Stomach (tissue), 8 donors: ENCODE measurements at regions not wholly inside any gene's neighbourhood (a gene's known extent, or its start where the extent isn't known, plus 50 kb on each side); places are given as distances from the start of the nearest gene placed in this dataset.

Experiments
- DNase-seq, 2 donors: peaks; one replicate each; pipeline versions ENCODE4 v3.0.0 to v3.0.0-alpha.2; 2013 to 2019
- H3K27ac ChIP-seq, 5 donors: fragments of 200-600 bp in 4 of 5; sonication (generic) in 4 of 5; one replicate each; pipeline ENCODE4 v1.5.1; 2013 to 2019; ENCODE audit warnings: mild to moderate bottlenecking in 1 of 5, moderate library complexity in 1 of 5
- H3K27me3 ChIP-seq, 3 donors: fragments of 200-600 bp; sonication (generic); one replicate each; pipeline ENCODE4 v1.5.1; 2017 to 2019; ENCODE audit warnings: mixed run types in 1 of 3
- H3K36me3 ChIP-seq, 4 donors: fragments of 200-600 bp; sonication (generic); 1 replicate in 3 of 4; 2 replicates in 1 of 4; pipeline ENCODE4 v1.5.1; 2016 to 2019
- H3K4me1 ChIP-seq, 4 donors: fragments of 200-600 bp; sonication (generic); one replicate each; pipeline ENCODE4 v1.5.1; 2016 to 2019
- H3K4me3 ChIP-seq, 4 donors: fragments of 200-600 bp; sonication (generic) in 3 of 4; one replicate each; pipeline ENCODE4 v1.5.1; 2016 to 2019; ENCODE audit warnings: mild to moderate bottlenecking in 1 of 4
- H3K9me3 ChIP-seq, 4 donors: fragments of 200-600 bp; sonication (generic); one replicate each; pipeline ENCODE4 v1.5.1; 2016 to 2019
- EP300 ChIP-seq: sonication (generic); formaldehyde crosslinking; IDR thresholded peaks from one replicate; pipeline ENCODE4 v1.6.1; 2017; ENCODE audit warnings: antibody characterized with exemption
- POLR2A ChIP-seq, 4 donors: fragments of 450-650 bp; IDR thresholded peaks; one replicate each; pipeline ENCODE4 v1.6.1; 2016; ENCODE audit warnings: antibody characterized with exemption in 4 of 4, control low read depth in 2 of 4, mild to moderate bottlenecking in 1 of 4, moderate library complexity in 1 of 4
- POLR2AphosphoS5 ChIP-seq, 3 donors: sonication (generic); formaldehyde crosslinking; IDR thresholded peaks; one replicate each; pipeline ENCODE4 v1.6.1; 2016; ENCODE audit warnings: antibody characterized with exemption in 3 of 3
- WGBS, 5 donors: extraction: QIAGEN DNeasy Blood & Tissue Kit in 3 of 5; methylation state at CpG; one replicate each; pipeline versions ENCODE4 v1.1.5 to v1.1.7; 2013 to 2018; 5-methylcytosine and 5-hydroxymethylcytosine counted together
- intact Hi-C: fragments of 100-400 bp; cut with DNase I; formaldehyde crosslinking; loops from one replicate; pipeline ENCODE4 v1.15.1; 2023; ENCODE audit warnings: low total_unique reads
- small RNA-seq, 4 donors: library from RNA; depleted of rRNA; stranded (forward); fragments of <200 nt; gene quantifications; one replicate each; pipeline ENCODE3, GENCODE V24; 2016
- TF ChIP-seq, protein P1 (sequence below), 7 experiments: fragments of 450-650 bp in 4 of 7; fragments of 200-600 bp in 3 of 7; sonication (generic) in 3 of 7; IDR thresholded peaks; one replicate each; pipeline ENCODE4 v1.5.1; 2016 to 2019; ENCODE audit warnings: antibody characterized with exemption in 7 of 7, control low read depth in 2 of 7, mild to moderate bottlenecking in 1 of 7
- donor health status: healthy with polysubstance abuse.
- donor health status: Bipolar disorder and iron deficiency.
- donor health status: healthy.

DNA sequence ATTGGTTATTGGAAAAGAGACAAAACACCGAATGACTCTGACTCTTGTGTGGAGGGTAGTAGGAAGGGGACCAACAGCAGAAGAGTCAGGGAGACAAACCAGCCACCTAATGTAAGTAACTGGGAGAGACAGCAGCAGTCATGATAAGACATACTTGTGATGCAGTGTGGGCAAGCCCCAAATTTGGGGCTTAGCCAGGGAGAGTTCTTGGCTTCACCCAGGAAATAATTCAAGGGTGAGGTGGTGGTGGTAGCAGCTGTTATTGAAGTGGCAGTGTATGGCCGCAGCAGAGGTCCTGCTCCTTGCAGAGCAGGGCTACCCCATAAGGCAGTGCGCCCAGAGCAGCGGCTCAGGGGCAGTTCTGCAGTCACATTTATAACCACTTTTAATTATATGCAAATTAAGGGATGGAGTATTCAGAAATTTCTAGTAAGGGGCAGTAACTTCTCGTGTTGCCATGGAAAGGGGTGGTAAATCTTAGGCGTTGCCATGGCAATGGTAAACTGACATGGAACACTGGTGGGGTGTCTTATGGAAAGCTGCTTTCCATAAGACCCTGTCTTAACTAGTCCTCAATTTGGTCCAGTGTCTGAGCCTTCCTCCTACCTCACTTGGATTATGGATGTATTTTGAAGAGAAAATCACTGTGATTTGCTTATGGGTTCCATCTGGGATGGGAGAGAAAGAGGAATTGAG, 317.1 kb downstream of the PHKB start:
- Histone ChIP-seq H3K27me3 (no peaks in the 10 kb centered on the region), H3K4me1 (no peaks in the 10 kb centered on the region), H3K9me3 (no peaks in the 10 kb centered on the region), H3K36me3 (no peaks in the 10 kb centered on the region), H3K4me3 (no peak overlapping the region), H3K27ac (no peak overlapping the region)
- 83 to 95% (median 89%) methylated on average over 6 of the region's 6 CpGs for WGBS, 5 donors
- intact Hi-C loops, result no loop called here
- DNase-seq, result no peak
- TF ChIP-seq POLR2A (IDR thresholded peaks at IDR 0.05) (no peak), EP300 (no peak), POLR2AphosphoS5 (IDR thresholded peaks at IDR 0.05) (no peak)
- TF ChIP-seq, protein P1, sequence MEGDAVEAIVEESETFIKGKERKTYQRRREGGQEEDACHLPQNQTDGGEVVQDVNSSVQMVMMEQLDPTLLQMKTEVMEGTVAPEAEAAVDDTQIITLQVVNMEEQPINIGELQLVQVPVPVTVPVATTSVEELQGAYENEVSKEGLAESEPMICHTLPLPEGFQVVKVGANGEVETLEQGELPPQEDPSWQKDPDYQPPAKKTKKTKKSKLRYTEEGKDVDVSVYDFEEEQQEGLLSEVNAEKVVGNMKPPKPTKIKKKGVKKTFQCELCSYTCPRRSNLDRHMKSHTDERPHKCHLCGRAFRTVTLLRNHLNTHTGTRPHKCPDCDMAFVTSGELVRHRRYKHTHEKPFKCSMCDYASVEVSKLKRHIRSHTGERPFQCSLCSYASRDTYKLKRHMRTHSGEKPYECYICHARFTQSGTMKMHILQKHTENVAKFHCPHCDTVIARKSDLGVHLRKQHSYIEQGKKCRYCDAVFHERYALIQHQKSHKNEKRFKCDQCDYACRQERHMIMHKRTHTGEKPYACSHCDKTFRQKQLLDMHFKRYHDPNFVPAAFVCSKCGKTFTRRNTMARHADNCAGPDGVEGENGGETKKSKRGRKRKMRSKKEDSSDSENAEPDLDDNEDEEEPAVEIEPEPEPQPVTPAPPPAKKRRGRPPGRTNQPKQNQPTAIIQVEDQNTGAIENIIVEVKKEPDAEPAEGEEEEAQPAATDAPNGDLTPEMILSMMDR (IDR thresholded peaks at IDR 0.05), result no peak

DNA sequence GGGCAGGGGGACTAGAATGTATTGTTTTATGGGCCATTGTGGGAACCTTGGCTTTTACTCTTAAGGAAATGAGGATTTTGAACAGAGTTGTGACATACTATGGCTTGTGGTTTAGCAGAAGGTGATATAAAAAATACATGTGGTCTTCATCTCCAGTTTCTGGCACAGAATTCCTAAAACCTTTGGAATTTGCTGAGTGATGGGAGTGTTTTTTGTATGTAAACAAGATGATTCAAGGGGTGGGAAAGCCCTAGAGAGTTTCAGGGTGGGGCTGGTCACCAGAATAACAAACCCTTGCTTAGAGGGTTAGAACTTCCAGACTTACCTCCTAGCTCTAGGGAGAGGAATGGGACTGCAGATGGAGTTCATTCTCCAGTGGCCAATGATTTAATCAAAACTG, 316.1 kb downstream of the PHKB start:
- intact Hi-C loops, result no loop called here
- no peaks in the 10 kb centered on the region for H3K36me3 ChIP-seq
- no peak overlapping the region for H3K4me3 ChIP-seq
- TF ChIP-seq POLR2AphosphoS5 (IDR thresholded peaks at IDR 0.05), result no peak
- no peak overlapping the region for H3K27ac ChIP-seq
- no peaks in the 10 kb centered on the region for H3K27me3 ChIP-seq
- DNase-seq, result no peak
- H3K9me3 ChIP-seq, result no peaks in the 10 kb centered on the region
- H3K4me1 ChIP-seq, result no peaks in the 10 kb centered on the region

DNA sequence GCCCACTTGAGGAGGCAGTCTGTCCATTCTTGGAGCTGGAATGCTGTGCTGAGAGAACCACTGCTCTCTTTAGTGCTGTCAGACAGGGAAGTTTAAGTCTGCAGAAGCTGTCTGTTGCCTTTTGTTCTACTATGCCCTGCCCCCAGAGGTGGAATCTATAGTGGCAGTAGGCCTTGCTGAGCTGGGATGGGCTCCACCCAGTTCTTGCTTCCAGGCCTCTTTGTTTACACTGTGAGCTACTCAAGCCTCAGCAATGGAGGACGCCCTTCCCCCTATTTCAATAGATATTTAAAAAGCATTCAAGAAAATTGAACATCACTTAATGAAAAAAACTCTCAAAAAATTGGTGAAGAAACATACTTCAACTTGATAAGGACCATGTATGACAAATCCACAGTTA, 313.5 kb downstream of the PHKB start:
- Histone ChIP-seq H3K4me3 (no peak overlapping the region), H3K4me1 (no peaks in the 10 kb centered on the region), H3K36me3 (no peaks in the 10 kb centered on the region), H3K27me3 (no peaks in the 10 kb centered on the region), H3K27ac (no peak overlapping the region), H3K9me3 (no peaks in the 10 kb centered on the region)
- WGBS, 5 donors, result 23 to 46% (median 29%) methylated on average over 1 of the region's 1 CpG
- intact Hi-C loops, result no loop called here
- TF ChIP-seq POLR2A (IDR thresholded peaks at IDR 0.05), result no peak
- DNase-seq, result peak; percentile 58 to 67

DNA sequence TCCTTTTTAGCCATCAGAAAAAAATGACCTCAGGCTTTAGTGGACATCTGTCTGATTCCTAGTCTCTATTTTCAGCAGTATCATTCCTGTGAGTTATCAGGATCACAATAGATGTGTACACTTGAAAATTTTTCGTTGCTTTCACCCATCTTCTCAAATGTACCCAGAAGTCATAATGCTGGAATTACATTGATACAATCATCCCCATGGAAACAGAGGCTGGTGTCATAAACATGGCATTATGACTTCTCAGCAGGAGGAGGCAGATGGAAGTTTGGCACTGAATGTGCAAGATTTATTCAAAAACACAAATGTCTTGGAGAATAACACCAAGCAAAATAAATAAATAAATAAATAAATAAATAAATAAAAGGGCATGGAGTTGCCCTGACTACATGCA, 292.5 kb downstream of the PHKB start:
- H3K4me1 ChIP-seq, result no peaks in the 10 kb centered on the region
- H3K27me3 ChIP-seq, result no peaks in the 10 kb centered on the region
- peaks cover 0 to 6% (median 0%) of the 10 kb centered on the region in 4 donors for H3K9me3 ChIP-seq
- H3K36me3 ChIP-seq, result no peaks in the 10 kb centered on the region
- 14 to 53% (median 37%) methylated on average over 1 of the region's 1 CpG for WGBS, 5 donors
- intact Hi-C loops, result no loop called here
- DNase-seq, result no peak
- H3K27ac ChIP-seq, result no peak overlapping the region
- no peak overlapping the region for H3K4me3 ChIP-seq
- no peak for TF ChIP-seq POLR2AphosphoS5 (IDR thresholded peaks at IDR 0.05)

Small RNA genes in the stretch of these regions (small RNA-seq; reads per million reads assigned to genes)
- 0 reads per million in 4 donors for gene AC141846.1
